SK-N-DZ (cell line): ENCODE measurements at regions not wholly inside any gene's neighbourhood (a gene's known extent, or its start where the extent isn't known, plus 50 kb on each side); places are given as distances from the start of the nearest gene placed in this dataset.
"Not testable (repeated sequence)": the region's sequence is repeated elsewhere in the genome, so short reads cannot be mapped to it uniquely, and the experiment has no call there.

Experiments used
- DNase-seq: peaks from one replicate; pipeline ENCODE4 v3.0.0-alpha.2; 2015; ENCODE audit warnings: low spot score

DNA sequence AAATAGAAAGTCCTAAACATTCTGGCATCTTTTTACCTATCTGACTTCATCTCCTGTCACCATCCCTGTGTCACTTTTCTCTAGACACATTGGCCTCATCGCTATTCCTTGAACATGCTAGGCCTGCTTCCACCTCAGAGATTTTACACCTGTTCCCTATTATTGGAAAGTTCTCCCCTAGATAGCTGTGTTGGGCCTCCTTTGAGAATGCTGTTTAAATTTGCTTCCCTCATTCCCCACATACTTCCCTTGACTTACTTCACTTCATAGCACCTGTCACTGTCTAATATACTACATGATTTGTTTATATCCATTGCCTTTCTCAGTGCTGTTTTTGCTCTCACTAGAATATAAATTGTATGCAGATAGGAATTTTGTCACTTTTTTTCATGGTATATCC, 317.0 kb upstream of the GCFC2 start:
- DNase-seq = no peak

DNA sequence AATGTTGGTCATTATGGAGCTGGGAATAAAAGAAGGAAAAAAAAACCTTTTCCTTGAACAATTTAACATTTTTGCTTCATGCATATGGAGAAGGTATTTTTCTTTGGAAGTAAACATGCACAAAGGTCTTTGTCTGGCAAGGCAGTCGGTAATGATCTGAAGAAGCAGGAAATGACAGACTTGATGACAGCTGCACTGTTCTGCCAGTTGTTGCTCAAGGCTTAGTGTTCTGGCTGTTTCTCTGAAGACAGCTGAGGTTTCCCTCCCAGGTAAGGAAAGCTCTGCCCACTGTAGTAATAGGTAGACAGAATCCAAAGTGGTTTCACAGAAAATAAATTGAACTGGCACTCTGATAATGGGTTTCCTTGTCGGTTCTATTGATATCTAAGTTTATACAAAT, 308.4 kb upstream of the GCFC2 start:
- DNase-seq = no peak

DNA sequence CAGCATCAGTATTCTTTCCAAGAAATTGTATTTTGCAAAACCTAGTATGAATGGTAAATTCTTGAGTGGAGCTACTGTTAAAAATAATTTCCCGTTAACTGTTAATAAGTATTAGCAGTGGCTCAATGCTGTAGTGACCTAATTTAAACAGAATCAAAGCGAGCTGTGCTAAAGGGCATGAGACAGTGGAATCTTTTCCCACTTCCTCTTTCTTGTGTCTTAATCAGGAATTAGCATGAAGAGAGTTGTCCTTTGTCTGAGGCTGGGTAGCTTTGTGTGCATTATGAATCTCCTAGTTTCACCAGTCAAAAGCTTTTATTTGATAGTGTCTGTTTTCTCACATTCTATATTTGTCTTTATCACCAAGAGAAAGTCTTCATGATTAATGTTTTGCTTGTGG, 298.8 kb upstream of the GCFC2 start:
- no peak for DNase-seq

DNA sequence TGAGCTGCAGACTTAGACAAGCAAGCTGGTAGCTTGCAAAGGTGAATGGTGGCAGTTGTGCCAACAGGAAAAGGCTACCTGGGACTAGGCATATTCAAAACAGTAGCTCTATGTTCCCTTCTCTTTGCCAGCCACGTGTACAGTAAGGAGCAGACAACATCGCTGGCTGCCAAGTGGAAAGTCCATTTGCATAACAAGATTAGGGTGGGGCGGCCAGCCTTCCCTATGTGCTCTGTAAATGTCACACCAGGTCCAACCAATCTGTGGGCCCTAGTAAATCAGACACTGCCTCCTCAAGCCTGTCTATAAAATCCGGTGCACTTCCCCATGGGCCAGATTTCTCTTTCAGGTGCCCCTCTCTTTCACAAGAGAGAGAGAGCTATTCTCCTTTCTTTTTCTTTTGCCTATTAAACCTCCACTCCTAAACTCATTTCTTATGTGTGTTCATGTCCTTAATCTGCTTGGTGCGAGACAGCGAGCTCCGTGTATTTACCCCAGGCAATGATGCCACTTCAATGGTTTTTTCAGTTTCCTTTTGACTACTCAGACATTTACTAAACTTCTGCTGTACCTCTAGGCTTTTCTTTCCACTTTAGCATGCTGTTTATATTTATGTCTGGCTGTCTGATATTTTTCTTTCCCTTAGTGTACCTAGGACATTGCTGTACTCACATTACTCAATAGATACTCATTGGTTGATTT, 297.4 kb upstream of the GCFC2 start:
- DNase-seq = peak; percentile 72

DNA sequence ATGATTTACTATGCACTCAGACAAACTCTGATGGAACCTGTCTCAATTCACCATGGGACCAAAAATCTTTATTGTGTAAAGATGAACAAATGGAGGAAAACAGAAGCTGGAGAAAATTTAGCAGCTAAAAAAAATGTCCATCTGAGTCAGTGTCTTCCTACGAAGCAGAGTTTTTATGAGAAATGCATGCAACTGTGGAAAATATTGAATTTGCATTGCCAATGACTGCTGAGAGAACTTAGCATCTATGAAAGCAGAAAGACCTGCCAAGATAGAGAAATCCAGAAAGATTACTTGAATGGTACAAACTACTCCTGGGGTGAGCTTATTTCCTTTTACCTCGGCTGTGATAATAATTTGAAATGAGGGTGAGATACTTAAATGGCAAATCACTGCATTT, 289.7 kb upstream of the GCFC2 start:
- no peak for DNase-seq

GRCh38 chr2:75998451-75998850, 287.7 kb upstream of the GCFC2 start:
- DNase-seq = no peak

DNA sequence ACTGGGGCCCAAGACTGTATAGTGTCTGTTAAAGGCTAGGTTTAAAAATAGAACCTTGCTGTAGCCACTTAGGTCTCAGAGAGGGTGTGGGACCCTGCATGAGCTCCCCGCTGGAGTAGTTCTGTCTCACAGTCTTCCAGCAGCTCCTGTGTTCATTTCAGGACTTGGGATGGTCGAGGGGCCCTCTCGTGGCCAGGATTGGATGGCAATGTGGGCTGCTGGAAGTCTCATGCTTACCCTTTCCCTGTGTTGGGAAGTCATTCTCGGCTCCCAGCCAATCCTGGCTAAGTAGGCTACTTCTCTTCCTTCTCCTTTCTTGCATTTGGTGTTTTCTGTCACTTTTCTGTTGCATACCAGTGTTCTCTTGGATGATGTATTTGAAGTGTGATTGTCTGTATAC, 284.0 kb upstream of the GCFC2 start:
- peak; percentile 51 for DNase-seq

DNA sequence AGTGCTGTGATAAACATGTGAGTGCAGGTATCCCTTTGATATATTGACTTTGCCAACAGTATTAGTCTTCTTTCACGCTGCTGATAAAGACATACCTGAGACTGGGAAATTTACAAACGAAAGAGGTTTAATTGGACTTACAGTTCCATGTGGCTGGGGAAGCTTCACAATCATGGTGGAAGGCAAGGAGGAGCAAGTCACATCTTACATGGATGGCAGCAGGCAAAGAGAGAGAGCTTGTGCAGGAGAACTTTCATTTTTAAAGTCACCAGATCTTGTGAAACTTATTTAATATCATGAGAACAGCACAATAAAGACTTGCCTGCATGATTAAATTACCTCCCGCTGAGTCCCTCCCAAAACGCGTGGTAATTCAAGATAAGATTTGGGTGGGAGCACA, 277.9 kb upstream of the GCFC2 start:
- not testable (repeated sequence) for DNase-seq

DNA sequence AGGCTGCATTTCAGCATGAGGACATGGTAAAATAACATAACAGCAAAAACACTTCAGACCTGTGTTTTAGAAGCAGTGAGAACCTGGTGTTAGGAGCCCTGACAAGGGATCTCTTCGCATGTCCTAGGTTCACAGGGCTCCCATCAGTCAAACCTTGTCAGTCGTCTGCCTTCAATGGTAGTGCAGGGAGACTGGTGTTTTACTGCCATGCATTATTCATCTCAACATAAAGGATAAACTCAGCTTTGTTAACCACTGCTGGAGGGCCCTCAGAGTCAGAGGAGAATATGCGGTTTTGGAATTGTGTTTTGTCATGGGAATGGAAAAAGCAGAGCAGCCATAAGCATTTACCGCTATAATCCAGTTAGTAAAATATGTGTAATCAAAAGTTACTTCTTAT, 275.9 kb upstream of the GCFC2 start:
- DNase-seq = no peak

DNA sequence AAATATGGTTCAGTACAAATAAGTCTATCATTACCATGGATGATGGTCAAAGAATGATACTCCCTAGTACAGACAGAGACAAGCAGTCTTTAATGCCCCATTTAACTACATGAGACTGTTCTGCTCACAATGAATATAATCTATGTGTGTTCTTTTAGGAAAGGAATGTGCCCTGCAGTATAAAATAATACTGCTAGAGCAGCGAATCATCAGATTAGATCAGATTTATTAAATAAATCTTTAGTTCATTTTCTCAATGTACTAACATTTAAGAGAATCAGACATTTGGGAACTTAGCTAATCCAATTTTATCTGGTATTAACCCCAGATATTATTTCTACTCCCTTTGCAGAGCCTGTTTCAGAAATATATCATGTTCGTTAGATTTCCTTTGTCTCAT, 272.0 kb upstream of the GCFC2 start:
- no peak for DNase-seq

DNA sequence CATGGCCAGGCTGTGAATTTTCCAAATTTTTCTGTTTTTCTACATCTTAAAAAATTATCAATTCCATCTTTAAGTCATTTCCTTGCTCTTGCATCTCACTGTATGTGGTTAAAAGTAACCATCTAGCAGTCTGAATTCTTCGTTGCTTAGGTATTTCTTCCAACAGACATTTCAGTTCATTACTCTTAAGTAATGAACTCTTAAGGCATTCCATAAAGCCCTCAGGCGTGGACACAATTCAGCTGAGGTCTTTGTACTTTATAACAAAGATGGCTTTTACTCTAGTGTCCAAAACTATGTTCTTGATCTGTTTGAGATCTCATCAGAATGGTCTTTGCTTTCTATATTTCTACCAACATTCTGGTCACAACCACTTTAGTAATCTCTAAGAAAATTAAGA, 253.9 kb upstream of the GCFC2 start:
- no peak for DNase-seq

GRCh38 chr2:75960472-75961009, 249.8 kb upstream of the GCFC2 start:
- no peak for DNase-seq

GRCh38 chr2:75959724-75960471, 249.2 kb upstream of the GCFC2 start:
- DNase-seq = no peak

DNA sequence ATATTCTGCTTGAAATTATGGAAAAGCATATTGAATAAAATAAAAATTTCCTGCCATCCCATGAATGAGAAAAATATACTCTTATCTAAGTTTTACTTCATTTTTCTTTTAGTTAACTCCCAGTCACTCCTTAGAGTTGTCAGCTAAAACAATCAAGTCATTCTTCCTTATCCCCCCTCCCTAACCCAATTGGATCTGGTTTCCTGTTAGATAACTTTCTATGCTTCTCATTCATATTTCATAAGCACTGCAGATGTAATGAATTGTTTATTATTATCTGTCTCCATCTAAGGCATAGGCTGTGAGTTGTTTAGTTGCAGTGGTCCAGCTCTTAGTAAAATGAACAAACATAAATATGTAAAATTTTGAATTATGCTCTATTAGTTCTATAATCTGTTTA, 244.0 kb upstream of the GCFC2 start:
- no peak for DNase-seq

DNA sequence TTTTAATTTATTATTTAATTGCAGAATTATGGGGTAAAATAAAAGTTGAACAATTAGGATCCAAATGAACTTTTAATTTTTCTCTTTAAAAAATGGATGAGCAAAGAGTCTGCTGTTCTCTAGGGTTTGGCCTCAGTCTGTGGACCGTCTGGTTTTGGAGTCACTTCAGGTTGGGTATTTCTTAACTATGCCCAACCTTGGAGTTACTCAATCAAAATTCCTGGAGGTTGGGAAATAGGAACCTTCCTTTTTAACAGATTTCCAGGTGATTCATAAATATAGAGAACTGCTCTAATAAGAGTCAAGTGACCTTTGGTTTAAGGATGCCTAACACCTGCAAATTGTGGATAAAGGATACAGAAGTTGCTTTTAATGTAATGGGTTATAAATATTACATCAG, 241.5 kb upstream of the GCFC2 start:
- DNase-seq = no peak

- DNase-seq = no peak
Observed at GRCh38 chr2:75949385-75950030, 238.8 kb upstream of the GCFC2 start.

GRCh38 chr2:75936311-75936710, 225.6 kb upstream of the GCFC2 start:
- DNase-seq = no peak

GRCh38 chr2:75932996-75933395, 222.3 kb upstream of the GCFC2 start:
- DNase-seq = no peak

DNA sequence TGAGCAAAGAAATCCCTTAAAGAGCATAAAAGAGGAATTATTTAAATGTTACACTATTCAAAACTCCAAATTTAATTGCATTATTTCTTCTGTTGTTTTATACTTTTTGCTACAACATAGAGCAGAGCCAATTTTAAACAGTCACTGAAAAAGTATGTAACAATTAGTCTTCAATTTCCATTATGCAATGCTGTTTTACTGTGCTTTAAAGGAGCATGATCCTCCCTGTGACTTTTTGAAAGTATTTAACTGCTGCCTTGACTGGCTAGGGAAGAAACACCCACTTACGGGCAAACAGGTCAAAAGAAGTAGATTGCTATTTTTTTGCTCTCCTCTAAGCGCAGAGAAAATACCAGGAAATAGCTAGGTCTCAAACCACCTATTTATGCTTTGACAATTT, 217.4 kb upstream of the GCFC2 start:
- DNase-seq = no peak

DNA sequence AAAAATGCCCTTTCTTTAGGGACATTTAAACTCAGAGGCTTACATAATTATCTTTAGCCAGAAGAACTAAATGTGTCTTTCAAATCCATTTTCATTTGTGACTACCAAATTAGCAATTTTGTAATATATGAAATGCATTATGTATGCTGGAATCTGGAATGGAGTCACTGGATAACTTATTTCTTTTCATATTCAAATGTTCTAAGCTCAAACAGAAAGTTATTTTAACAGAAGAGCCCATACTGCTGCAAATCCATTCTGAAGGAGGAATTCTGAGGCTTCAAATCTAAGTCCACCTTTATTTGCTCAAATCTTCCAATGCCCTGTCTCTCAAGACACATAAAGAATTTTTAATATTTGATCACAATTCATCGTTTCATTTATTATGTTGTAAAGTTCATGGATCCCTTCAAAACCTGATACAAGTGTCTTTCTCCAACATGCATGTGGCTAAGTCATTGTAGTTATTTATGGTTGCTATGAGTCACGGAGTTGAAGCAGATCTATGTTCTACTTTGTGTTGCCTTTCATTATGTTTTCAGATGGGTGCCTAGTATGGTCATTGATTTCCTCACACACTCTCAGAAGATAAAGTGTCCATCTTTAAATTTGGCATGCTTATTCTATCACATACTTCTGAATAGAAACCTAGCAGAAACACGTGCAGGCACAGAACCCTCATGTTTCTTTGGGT, 214.8 kb upstream of the GCFC2 start:
- DNase-seq = no peak

DNA sequence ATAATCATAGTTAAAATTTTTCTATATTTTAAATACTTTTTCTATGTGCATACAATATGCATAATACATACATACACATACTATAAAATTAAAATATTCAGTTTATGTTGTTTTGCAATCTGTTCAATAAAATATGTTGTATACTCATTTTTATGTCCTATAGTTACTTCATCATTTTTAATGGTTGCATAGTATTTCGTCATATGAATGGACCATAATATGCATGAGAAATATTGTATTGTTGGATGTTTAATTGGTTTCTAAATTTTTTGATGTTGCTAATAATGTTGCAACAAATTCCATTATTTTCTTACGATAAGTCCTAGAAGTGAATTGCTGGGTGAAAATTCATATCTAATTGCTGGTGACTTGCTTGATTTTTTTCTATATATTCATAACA, 211.5 kb upstream of the GCFC2 start:
- no peak for DNase-seq
